ENCODE measurements at regions not wholly inside any gene's neighbourhood (a gene's known extent, or its start where the extent isn't known, plus 50 kb on each side); places are given as distances from the start of the nearest gene placed in this dataset.

GRCh38 chr9:111180811-111181210, 142.5 kb upstream of the LPAR1 start:
- no peak for TF ChIP-seq CTCF (IDR thresholded peaks at IDR 0.05; ENCODE audit: low read depth, low read length, missing control alignments)
- in situ Hi-C loops (cut with HindIII; ENCODE audit: low sequenced_read_pairs), result no loop called here
- no peak for DNase-seq (ENCODE audit: low read depth)
- no peak overlapping the region for H3K4me3 ChIP-seq (ENCODE audit: low read depth, low read length)

GRCh38 chr9:111179577-111179976, 141.3 kb upstream of the LPAR1 start:
- in situ Hi-C loops (cut with HindIII; ENCODE audit: low sequenced_read_pairs), result no loop called here
- no peak overlapping the region for H3K4me3 ChIP-seq (ENCODE audit: low read depth, low read length)
- no peak for TF ChIP-seq CTCF (IDR thresholded peaks at IDR 0.05; ENCODE audit: low read depth, low read length, missing control alignments)
- DNase-seq (ENCODE audit: low read depth), result no peak

- H3K4me3 ChIP-seq (ENCODE audit: low read depth, low read length), result no peak overlapping the region
- in situ Hi-C loops (cut with HindIII; ENCODE audit: low sequenced_read_pairs), result no loop called here
- DNase-seq (ENCODE audit: low read depth), result peak; percentile 84
- TF ChIP-seq CTCF (IDR thresholded peaks at IDR 0.05; ENCODE audit: low read depth, low read length, missing control alignments), result no peak
Observed at GRCh38 chr9:111178331-111179055, 140.2 kb upstream of the LPAR1 start.

- no peak for DNase-seq (ENCODE audit: low read depth)
- in situ Hi-C loops (cut with HindIII; ENCODE audit: low sequenced_read_pairs), result no loop called here
- no peak for TF ChIP-seq CTCF (IDR thresholded peaks at IDR 0.05; ENCODE audit: low read depth, low read length, missing control alignments)
- H3K4me3 ChIP-seq (ENCODE audit: low read depth, low read length), result no peak overlapping the region
Observed at GRCh38 chr9:111176511-111176910, 138.2 kb upstream of the LPAR1 start.

- no peak for TF ChIP-seq CTCF (IDR thresholded peaks at IDR 0.05; ENCODE audit: low read depth, low read length, missing control alignments)
- no peak overlapping the region for H3K4me3 ChIP-seq (ENCODE audit: low read depth, low read length)
- DNase-seq (ENCODE audit: low read depth), result no peak
- in situ Hi-C loops (cut with HindIII; ENCODE audit: low sequenced_read_pairs), result no loop called here
Observed at GRCh38 chr9:111175350-111175749, 137.1 kb upstream of the LPAR1 start.

- in situ Hi-C loops (cut with HindIII; ENCODE audit: low sequenced_read_pairs), result no loop called here
- H3K4me3 ChIP-seq (ENCODE audit: low read depth, low read length), result no peak overlapping the region
- no peak for DNase-seq (ENCODE audit: low read depth)
- no peak for TF ChIP-seq CTCF (IDR thresholded peaks at IDR 0.05; ENCODE audit: low read depth, low read length, missing control alignments)
Observed at GRCh38 chr9:111167341-111167740, 129.1 kb upstream of the LPAR1 start.

Measured in astrocyte of the cerebellum (primary cell).